Peyer's patch (tissue), 4 donors: ENCODE measurements at regions not wholly inside any gene's neighbourhood (a gene's known extent, or its start where the extent isn't known, plus 50 kb on each side); places are given as distances from the start of the nearest gene placed in this dataset.

ENCODE experiments used
- DNase-seq, 3 donors: peaks; one replicate each; pipeline ENCODE4 v3.0.0-alpha.2; 2017 to 2019
- H3K27ac ChIP-seq, 4 donors: fragments of 200-600 bp; sonication (generic); one replicate each; pipeline ENCODE4 v1.5.1; 2016 to 2019
- H3K27me3 ChIP-seq, 2 donors: fragments of 200-600 bp; sonication (generic); one replicate each; pipeline ENCODE4 v1.5.1; 2019
- H3K36me3 ChIP-seq, 3 donors: fragments of 200-600 bp; sonication (generic); one replicate each; pipeline ENCODE4 v1.5.1; 2016 to 2019
- H3K4me1 ChIP-seq, 4 donors: fragments of 200-600 bp; sonication (generic); one replicate each; pipeline ENCODE4 v1.5.1; 2016 to 2019
- H3K4me3 ChIP-seq, 4 donors: fragments of 200-600 bp; sonication (generic); 1 replicate in 3 of 4; 2 replicates in 1 of 4; pipeline ENCODE4 v1.5.1; 2016 to 2019; ENCODE audit warnings: mild to moderate bottlenecking in 1 of 4
- H3K9me3 ChIP-seq, 4 donors: fragments of 200-600 bp; sonication (generic); one replicate each; pipeline ENCODE4 v1.5.1; 2016 to 2019; ENCODE audit warnings: mild to moderate bottlenecking in 1 of 4
- POLR2A ChIP-seq, 2 donors: fragments of 450-650 bp; IDR thresholded peaks; one replicate each; pipeline ENCODE4 v1.5.1; 2017; ENCODE audit warnings: antibody characterized with exemption in 2 of 2, mild to moderate bottlenecking in 2 of 2, moderate library complexity in 2 of 2
- TF ChIP-seq, protein P1 (sequence below), 6 experiments: fragments of 450-650 bp in 4 of 6; fragments of 200-600 bp in 2 of 6; sonication (generic) in 1 of 6; IDR thresholded peaks; one replicate each; pipeline ENCODE4 v1.5.1; 2017 to 2019; ENCODE audit warnings: antibody characterized with exemption in 6 of 6, mild to moderate bottlenecking in 3 of 6, moderate library complexity in 1 of 6

DNA sequence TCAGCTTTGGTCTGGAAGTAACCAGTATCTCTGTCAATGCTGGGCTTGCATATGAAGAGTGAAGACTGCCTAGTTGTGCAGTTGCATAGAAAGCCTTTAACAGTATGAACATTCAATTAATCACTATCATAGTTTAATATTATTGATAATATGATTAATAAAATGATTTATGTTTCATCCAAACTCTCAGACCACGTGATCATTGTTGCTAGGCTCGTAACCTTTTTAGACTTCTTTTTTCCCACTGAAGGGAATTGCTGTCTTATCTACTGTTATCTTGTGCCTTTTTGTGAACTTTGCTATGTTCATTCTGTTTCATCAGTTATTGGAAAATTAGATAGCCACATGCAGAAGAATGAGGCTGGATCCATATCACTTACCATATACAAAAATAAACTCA lies 536.4 kb upstream of the NOVA1 start:
- no peak for DNase-seq
- H3K9me3 ChIP-seq: no peaks in the 10 kb centered on the region
- H3K4me3 ChIP-seq: no peak overlapping the region
- no peaks in the 10 kb centered on the region for H3K27me3 ChIP-seq
- TF ChIP-seq POLR2A (IDR thresholded peaks at IDR 0.05): no peak
- TF ChIP-seq, protein P1, sequence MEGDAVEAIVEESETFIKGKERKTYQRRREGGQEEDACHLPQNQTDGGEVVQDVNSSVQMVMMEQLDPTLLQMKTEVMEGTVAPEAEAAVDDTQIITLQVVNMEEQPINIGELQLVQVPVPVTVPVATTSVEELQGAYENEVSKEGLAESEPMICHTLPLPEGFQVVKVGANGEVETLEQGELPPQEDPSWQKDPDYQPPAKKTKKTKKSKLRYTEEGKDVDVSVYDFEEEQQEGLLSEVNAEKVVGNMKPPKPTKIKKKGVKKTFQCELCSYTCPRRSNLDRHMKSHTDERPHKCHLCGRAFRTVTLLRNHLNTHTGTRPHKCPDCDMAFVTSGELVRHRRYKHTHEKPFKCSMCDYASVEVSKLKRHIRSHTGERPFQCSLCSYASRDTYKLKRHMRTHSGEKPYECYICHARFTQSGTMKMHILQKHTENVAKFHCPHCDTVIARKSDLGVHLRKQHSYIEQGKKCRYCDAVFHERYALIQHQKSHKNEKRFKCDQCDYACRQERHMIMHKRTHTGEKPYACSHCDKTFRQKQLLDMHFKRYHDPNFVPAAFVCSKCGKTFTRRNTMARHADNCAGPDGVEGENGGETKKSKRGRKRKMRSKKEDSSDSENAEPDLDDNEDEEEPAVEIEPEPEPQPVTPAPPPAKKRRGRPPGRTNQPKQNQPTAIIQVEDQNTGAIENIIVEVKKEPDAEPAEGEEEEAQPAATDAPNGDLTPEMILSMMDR (IDR thresholded peaks at IDR 0.05): no peak
- no peaks in the 10 kb centered on the region for H3K4me1 ChIP-seq
- no peak overlapping the region for H3K27ac ChIP-seq
- H3K36me3 ChIP-seq: no peaks in the 10 kb centered on the region

DNA sequence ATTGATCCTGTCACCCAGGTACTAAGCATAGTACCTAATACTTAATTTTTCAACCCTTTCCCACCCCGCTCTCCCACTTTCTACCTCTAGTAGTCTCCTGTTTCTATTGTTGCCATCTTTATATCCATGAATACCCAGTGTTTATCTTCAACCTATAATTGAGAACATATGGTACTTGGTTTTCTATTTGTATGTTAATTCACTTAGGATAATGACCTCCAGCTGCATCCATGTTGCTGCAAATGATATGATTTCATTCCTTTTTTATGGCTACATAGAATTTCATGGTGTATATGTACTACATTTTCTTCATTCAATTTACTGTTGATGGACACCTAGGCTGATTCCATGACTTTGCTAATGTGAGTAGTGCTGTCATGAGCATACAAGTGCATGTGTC lies 547.3 kb upstream of the NOVA1 start:
- Histone ChIP-seq H3K9me3 (no peaks in the 10 kb centered on the region), H3K4me3 (no peak overlapping the region), H3K27me3 (no peaks in the 10 kb centered on the region), H3K4me1 (no peaks in the 10 kb centered on the region), H3K27ac (no peak overlapping the region), H3K36me3 (no peaks in the 10 kb centered on the region)
- TF ChIP-seq POLR2A (IDR thresholded peaks at IDR 0.05): no peak
- TF ChIP-seq, protein P1 (IDR thresholded peaks at IDR 0.05): no peak
- no peak for DNase-seq

DNA sequence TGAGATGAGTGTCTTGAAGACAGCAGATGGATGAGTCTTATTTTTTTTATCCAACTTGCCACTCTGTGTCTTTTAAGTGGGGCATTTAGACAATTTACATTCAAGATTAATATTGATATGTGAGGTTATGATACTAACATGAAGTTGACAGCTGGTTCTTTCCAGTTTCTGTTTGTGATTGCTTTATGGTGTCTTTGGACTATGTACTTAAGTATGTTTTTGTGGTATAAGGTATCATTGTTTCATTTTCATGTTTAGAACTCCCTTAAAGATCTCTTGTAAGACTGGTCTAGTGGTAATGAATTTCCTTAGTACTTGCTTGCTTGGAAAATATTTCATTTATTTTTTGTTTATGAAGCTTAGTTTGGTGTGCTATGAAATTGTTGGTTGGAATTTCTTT lies 550.3 kb upstream of the NOVA1 start:
- TF ChIP-seq POLR2A (IDR thresholded peaks at IDR 0.05): no peak
- TF ChIP-seq, protein P1 (IDR thresholded peaks at IDR 0.05): no peak
- Histone ChIP-seq H3K36me3 (no peaks in the 10 kb centered on the region), H3K4me1 (no peaks in the 10 kb centered on the region), H3K4me3 (no peak overlapping the region), H3K9me3 (no peaks in the 10 kb centered on the region), H3K27ac (no peak overlapping the region), H3K27me3 (no peaks in the 10 kb centered on the region)
- no peak for DNase-seq

DNA sequence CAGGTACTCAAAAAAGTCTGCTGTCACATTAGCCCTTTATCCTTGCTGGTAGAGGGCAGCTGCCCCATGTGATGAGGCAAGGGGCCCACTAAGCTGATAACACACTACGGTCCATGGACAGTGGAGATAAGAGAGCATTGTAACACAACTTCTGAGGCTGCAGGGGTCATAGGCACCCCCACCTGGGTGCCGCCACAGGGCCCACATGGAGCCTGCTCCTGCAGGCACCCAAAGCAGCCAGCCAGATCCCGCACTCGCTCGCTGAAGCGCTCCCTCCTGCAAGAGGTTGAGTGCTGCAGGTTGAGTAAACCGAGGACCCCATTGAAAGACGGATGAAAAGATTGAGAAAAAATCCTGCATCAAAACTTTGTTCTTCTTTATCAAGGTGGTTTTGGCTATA lies 566.3 kb upstream of the NOVA1 start:
- no peaks in the 10 kb centered on the region for H3K27me3 ChIP-seq
- TF ChIP-seq, protein P1 (IDR thresholded peaks at IDR 0.05): no peak
- TF ChIP-seq POLR2A (IDR thresholded peaks at IDR 0.05): no peak
- H3K36me3 ChIP-seq: no peaks in the 10 kb centered on the region
- H3K27ac ChIP-seq: no peak overlapping the region
- H3K4me3 ChIP-seq: no peak overlapping the region
- no peak for DNase-seq
- no peaks in the 10 kb centered on the region for H3K9me3 ChIP-seq
- no peaks in the 10 kb centered on the region for H3K4me1 ChIP-seq

DNA sequence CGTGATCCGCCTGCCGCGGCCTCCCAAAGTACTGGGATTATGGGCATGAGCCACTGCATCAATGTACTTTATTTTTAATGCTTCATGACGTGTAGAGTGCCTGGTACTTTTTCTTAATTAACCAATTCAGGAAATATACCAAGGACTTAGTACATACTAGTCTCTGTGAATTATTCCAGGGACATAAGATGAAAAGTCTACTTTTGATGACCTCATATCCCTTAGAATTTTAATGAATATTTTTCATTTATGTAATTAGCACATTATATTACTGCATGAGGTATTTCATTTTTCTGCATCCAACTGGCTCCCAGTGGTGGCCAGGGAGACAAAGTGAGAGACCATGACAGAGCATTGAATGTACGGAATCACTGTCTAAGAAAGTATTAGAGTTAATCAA lies 577.7 kb upstream of the NOVA1 start:
- no peaks in the 10 kb centered on the region for H3K9me3 ChIP-seq
- H3K4me3 ChIP-seq: no peak overlapping the region
- no peaks in the 10 kb centered on the region for H3K4me1 ChIP-seq
- H3K27me3 ChIP-seq: no peaks in the 10 kb centered on the region
- TF ChIP-seq, protein P1 (IDR thresholded peaks at IDR 0.05): no peak
- no peak for TF ChIP-seq POLR2A (IDR thresholded peaks at IDR 0.05)
- no peaks in the 10 kb centered on the region for H3K36me3 ChIP-seq
- no peak for DNase-seq
- no peak overlapping the region for H3K27ac ChIP-seq

DNA sequence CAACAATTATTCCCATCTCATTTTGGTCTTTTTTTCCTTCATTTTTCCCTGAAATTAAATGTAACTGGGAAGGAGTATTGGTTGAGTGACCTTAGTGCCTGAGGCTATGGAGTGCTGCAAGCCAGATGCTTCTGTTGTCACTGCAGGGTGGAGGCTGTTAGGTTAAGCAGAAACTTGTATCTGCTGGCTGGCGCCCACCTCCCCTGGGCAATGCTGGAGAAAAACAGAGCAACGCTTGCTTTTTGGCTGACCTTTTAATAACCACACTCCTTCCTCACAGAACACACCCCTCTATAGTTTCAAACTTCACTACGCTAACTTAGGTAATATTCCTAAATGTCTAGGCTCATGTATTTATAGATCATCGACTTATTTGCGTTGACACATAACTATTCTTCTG lies 583.5 kb upstream of the NOVA1 start:
- no peaks in the 10 kb centered on the region for H3K27me3 ChIP-seq
- H3K36me3 ChIP-seq: no peaks in the 10 kb centered on the region
- TF ChIP-seq POLR2A (IDR thresholded peaks at IDR 0.05): no peak
- no peaks in the 10 kb centered on the region for H3K9me3 ChIP-seq
- no peak overlapping the region for H3K4me3 ChIP-seq
- DNase-seq: no peak
- H3K27ac ChIP-seq: no peak overlapping the region
- no peaks in the 10 kb centered on the region for H3K4me1 ChIP-seq
